ENCODE measurements at regions not wholly inside any gene's neighbourhood (a gene's known extent, or its start where the extent isn't known, plus 50 kb on each side); places are given as distances from the start of the nearest gene placed in this dataset.
"Not testable (repeated sequence)": the region's sequence is repeated elsewhere in the genome, so short reads cannot be mapped to it uniquely, and the experiment has no call there.

DNA sequence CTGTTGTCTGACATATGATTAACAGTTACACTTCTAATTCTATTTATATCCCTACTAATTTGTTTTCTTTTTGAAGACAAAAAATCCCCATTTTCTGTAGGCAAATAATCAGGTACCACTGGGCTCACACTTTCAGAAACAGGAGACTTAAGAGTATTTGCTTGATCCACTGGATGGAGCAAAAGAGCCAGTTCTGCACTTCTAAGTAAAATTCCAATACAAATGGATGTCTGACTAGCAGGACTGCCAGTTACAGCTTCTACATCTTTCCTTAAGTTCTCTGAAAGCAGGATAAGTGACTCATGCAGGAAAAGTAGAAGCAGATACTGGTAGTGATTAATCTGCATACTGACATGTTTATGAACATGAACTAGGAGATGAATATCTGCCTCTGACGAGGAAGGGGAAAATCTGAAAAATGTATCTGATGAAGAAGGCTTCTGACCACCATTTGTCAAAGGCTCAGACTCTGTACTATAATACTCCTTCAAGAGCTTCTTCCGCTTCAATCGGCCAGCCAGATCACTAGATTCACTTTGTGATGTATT lies 73.8 kb upstream of the ANKS1B start:
- no peak overlapping the region for H3K4me3 ChIP-seq (ENCODE audit: low read depth, low read length)
- DNase-seq (ENCODE audit: low read depth) = no peak
- TF ChIP-seq, protein P1, sequence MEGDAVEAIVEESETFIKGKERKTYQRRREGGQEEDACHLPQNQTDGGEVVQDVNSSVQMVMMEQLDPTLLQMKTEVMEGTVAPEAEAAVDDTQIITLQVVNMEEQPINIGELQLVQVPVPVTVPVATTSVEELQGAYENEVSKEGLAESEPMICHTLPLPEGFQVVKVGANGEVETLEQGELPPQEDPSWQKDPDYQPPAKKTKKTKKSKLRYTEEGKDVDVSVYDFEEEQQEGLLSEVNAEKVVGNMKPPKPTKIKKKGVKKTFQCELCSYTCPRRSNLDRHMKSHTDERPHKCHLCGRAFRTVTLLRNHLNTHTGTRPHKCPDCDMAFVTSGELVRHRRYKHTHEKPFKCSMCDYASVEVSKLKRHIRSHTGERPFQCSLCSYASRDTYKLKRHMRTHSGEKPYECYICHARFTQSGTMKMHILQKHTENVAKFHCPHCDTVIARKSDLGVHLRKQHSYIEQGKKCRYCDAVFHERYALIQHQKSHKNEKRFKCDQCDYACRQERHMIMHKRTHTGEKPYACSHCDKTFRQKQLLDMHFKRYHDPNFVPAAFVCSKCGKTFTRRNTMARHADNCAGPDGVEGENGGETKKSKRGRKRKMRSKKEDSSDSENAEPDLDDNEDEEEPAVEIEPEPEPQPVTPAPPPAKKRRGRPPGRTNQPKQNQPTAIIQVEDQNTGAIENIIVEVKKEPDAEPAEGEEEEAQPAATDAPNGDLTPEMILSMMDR (IDR thresholded peaks at IDR 0.05; ENCODE audit: control insufficient read depth, extremely low read depth, insufficient read depth) = peak; percentile 52

DNA sequence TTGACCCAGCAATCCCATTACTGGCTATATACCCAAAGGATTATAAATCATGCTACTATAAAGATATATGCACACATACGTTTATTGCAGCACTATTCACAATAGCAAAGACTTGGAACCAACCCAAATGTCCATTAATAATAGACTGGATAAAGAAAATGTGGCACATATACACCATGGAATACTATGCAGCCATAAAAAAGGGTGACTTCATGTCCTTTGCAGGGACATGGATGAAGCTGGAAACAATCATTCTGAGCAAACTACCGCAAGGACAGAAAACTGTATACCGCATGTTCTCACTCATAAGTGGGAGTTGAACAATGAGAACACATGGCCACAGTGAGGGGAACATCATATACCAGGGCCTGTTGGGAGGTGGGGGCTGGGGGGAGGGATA lies 61.5 kb upstream of the ANKS1B start:
- H3K4me3 ChIP-seq (ENCODE audit: low read depth, low read length); DNase-seq (ENCODE audit: low read depth): not testable (repeated sequence)

DNA sequence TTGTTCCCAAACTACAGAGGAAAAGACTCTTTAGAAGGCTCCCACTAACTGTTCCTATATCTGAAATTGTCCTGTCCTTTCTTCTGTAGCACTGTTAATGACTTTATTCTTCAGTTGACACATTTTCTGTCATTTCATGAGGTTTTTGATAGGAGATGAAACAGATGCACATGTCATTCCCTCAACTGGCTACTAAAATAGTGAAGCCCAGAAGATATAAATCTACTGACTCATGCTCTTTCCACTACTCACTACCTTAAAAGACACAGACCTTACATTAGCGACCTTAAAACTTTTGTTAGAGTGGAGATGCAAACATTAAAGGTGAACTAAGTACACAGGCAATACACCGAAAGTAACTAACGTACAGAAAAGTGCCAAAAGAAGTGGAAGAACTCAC lies 59.5 kb upstream of the ANKS1B start:
- DNase-seq (ENCODE audit: low read depth) = no peak
- no peak overlapping the region for H3K4me3 ChIP-seq (ENCODE audit: low read depth, low read length)
- TF ChIP-seq, protein P1 (IDR thresholded peaks at IDR 0.05; ENCODE audit: control insufficient read depth, extremely low read depth, insufficient read depth) = no peak

DNA sequence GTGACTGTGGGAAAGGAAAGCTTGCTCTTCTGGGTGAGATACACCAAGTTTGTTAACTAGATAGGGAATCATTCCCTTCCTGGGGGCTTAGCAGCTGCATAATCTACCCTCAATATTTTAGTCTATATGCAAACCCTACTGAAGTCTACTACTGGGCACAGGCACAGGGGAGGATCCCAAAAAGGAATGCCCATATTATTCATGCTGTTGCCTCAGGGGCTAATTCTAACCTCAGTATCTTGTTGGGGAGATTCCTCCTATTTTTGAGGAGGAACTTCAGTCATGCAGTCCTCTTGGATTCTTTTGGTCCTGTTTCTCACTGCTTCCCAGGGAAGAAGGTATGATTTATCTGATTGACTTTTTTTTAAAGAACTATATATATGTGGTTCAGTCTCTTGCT lies 58.9 kb upstream of the ANKS1B start:
- no peak overlapping the region for H3K4me3 ChIP-seq (ENCODE audit: low read depth, low read length)
- DNase-seq (ENCODE audit: low read depth) = no peak
- TF ChIP-seq, protein P1 (IDR thresholded peaks at IDR 0.05; ENCODE audit: control insufficient read depth, extremely low read depth, insufficient read depth) = no peak

Measured in LNCaP clone FGC (cell line).